ENCODE measurements at regions not wholly inside any gene's neighbourhood (a gene's known extent, or its start where the extent isn't known, plus 50 kb on each side); places are given as distances from the start of the nearest gene placed in this dataset.

GRCh38 chr19:34075661-34076091, 96.6 kb upstream of the LSM14A start:
- peaks cover 0 to 49% (median 13%) of the 10 kb centered on the region in 7 donors for H3K27me3 ChIP-seq
- no peaks in the 10 kb centered on the region for H3K9me3 ChIP-seq
- H3K36me3 ChIP-seq, result no peaks in the 10 kb centered on the region
- no peak overlapping the region for H3K27ac ChIP-seq
- DNase-seq (no peak), ATAC-seq (no peak)
- intact Hi-C loops (cut with DNase I), result no loop called here
- no peak for TF ChIP-seq CTCF (IDR thresholded peaks at IDR 0.05)
- no peak overlapping the region for H3K4me3 ChIP-seq
- WGBS, 2 donors, result 46 to 56% methylated on average over 3 of the region's 3 CpGs
- no peaks in the 10 kb centered on the region for H3K4me1 ChIP-seq

GRCh38 chr19:34082289-34083077, 89.8 kb upstream of the LSM14A start:
- no peak overlapping the region for H3K4me3 ChIP-seq
- peaks cover 0 to 45% (median 19%) of the 10 kb centered on the region in 7 donors for H3K27me3 ChIP-seq
- no peak for TF ChIP-seq CTCF (IDR thresholded peaks at IDR 0.05)
- H3K4me1 ChIP-seq, result no peaks in the 10 kb centered on the region
- intact Hi-C loops (cut with DNase I), result no loop called here
- H3K36me3 ChIP-seq, result no peaks in the 10 kb centered on the region
- ATAC-seq (no peak), DNase-seq (no peak)
- H3K27ac ChIP-seq, result no peak overlapping the region
- WGBS, 2 donors, result 43 to 49% methylated on average over 10 of the region's 10 CpGs
- no peaks in the 10 kb centered on the region for H3K9me3 ChIP-seq

- H3K4me3 ChIP-seq, result no peak overlapping the region
- no peak for TF ChIP-seq CTCF (IDR thresholded peaks at IDR 0.05)
- intact Hi-C loops (cut with DNase I), result no loop called here
- no peak overlapping the region for H3K27ac ChIP-seq
- ATAC-seq (no peak), DNase-seq (no peak)
- H3K9me3 ChIP-seq, result no peaks in the 10 kb centered on the region
- H3K4me1 ChIP-seq, result no peaks in the 10 kb centered on the region
- WGBS, 2 donors, result 54% methylated on average over 3 of the region's 3 CpGs
- H3K36me3 ChIP-seq, result no peaks in the 10 kb centered on the region
- H3K27me3 ChIP-seq, result peaks cover 0 to 39% (median 13%) of the 10 kb centered on the region in 7 donors
Measured at GRCh38 chr19:34084396-34085145, 87.7 kb upstream of the LSM14A start.

- Histone ChIP-seq H3K9me3 (no peaks in the 10 kb centered on the region), H3K27ac (no peak overlapping the region), H3K4me1 (no peaks in the 10 kb centered on the region), H3K36me3 (no peaks in the 10 kb centered on the region), H3K4me3 (no peak overlapping the region), H3K27me3 (peaks cover 0 to 44% (median 13%) of the 10 kb centered on the region in 7 donors)
- no peak for DNase-seq
- TF ChIP-seq CTCF (IDR thresholded peaks at IDR 0.05), result no peak
- 34 to 37% methylated on average over 3 of the region's 3 CpGs for WGBS, 2 donors
- no peak for ATAC-seq
- intact Hi-C loops (cut with DNase I), result no loop called here
Measured at GRCh38 chr19:34085336-34085735, 87.0 kb upstream of the LSM14A start.
